ENCODE measurements at regions not wholly inside any gene's neighbourhood (a gene's known extent, or its start where the extent isn't known, plus 50 kb on each side); places are given as distances from the start of the nearest gene placed in this dataset.

DNA sequence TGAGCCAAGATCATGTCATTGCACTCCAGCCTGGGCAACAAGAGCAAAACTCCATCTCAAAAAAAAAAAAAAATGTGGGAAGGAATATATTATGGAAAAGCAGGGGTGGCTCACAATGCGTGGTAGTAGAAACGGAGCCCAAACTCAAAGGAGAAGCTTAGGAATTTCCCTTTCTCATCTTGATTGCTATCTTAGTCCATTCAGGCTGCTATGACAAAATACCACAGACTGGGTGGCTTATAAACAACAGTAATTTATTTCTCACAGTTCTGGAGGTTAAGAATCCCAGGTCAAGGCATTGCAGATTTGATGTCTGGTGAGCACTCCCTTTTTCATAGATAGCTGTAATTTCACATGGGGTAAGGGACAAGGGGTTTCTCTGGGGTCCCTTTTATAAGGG lies 153.8 kb upstream of the KRR1 start:
- H3K4me1 ChIP-seq (ENCODE audit: insufficient read depth), result 0 out of 2 replicates have a peak, but pooled peaks cover 7% of the 10 kb centered on the region
- H3K27ac ChIP-seq (ENCODE audit: low read depth), result no peak overlapping the region
- Mint-ChIP-seq H3K9me3 (no peaks in the 10 kb centered on the region), H3K4me1 (peaks cover 15% of the 10 kb centered on the region), H3K4me3 (no peak overlapping the region), H3K36me3 (ENCODE audit: low read depth) (no peaks in the 10 kb centered on the region), H3K27me3 (ENCODE audit: insufficient read depth, low read depth, poor library complexity) (peaks cover 1% of the 10 kb centered on the region), H3K27ac (no peak overlapping the region)
- no peaks in the 10 kb centered on the region for H4K20me1 ChIP-seq (replicated peaks; ENCODE audit: insufficient read depth)
- no peaks in the 10 kb centered on the region for H3F3A ChIP-seq (replicated peaks; ENCODE audit: low read depth)
- H3K4me2 ChIP-seq, result no peak overlapping the region
- H3K4me3 ChIP-seq, result no peak overlapping the region
- no peaks in the 10 kb centered on the region for H3K27me3 ChIP-seq (ENCODE audit: insufficient read depth)
- peak overlapping the region; percentile 40; the same call in 1 of the 2 replicates for H2AFZ ChIP-seq
- DNase-seq (ENCODE audit: low spot score), result no peak
- ATAC-seq, result no peak
- H3K79me2 ChIP-seq (replicated peaks; ENCODE audit: insufficient read depth), result no peaks in the 10 kb centered on the region
- no peak for TF ChIP-seq JUNB (IDR thresholded peaks at IDR 0.05; ENCODE audit: unreplicated experiment)
- no peaks in the 10 kb centered on the region for H3K36me3 ChIP-seq (ENCODE audit: insufficient read depth)
- H3K9me2 ChIP-seq (ENCODE audit: insufficient read depth), result 0 out of 2 replicates have a peak, but pooled peaks cover 3% of the 10 kb centered on the region

DNA sequence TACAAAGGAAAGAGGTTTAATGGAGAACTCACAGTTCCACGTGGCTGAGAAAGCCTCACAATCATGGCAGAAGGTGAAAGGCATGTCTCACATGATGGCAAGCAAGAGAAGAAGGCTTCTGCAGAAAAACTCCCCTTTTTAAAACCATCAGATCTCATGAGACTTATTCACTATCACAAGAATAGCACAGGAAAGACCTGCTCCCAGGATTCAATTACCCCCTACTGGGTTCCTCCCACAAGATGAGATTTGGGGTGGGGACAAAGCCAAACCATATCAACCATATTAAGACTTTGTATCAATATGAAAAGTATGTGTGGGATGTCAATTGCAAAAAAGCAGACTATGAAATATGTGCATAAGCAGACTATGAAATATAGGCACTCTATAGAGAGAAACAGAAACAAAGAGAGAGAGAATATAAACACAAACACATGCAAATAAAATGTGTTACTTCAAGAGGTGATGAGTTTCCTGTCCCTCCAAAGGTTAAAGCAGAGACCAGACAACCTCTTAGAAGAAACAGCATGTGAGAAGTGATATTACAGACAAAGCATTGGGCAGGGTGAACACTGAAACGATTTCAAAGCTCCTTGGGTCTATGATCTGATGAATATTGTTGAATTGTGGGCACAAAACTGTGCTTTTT lies 151.2 kb upstream of the KRR1 start:
- Histone ChIP-seq H2AFZ (no peak overlapping the region), H3K4me2 (no peak overlapping the region), H3K36me3 (ENCODE audit: insufficient read depth) (no peaks in the 10 kb centered on the region), H3K4me1 (ENCODE audit: insufficient read depth) (0 out of 2 replicates have a peak, but pooled peaks cover 7% of the 10 kb centered on the region), H3K79me2 (replicated peaks; ENCODE audit: insufficient read depth) (no peaks in the 10 kb centered on the region), H3K4me3 (no peak overlapping the region), H4K20me1 (replicated peaks; ENCODE audit: insufficient read depth) (no peaks in the 10 kb centered on the region), H3K27me3 (ENCODE audit: insufficient read depth) (no peaks in the 10 kb centered on the region), H3K27ac (ENCODE audit: low read depth) (no peak overlapping the region), H3F3A (replicated peaks; ENCODE audit: low read depth) (no peaks in the 10 kb centered on the region), H3K9me2 (ENCODE audit: insufficient read depth) (0 out of 2 replicates have a peak, but pooled peaks cover 3% of the 10 kb centered on the region)
- DNase-seq (ENCODE audit: low spot score) (no peak), ATAC-seq (no peak)
- H3K27ac Mint-ChIP-seq, result no peak overlapping the region
- TF ChIP-seq JUNB (IDR thresholded peaks at IDR 0.05; ENCODE audit: unreplicated experiment), result no peak
- TF ChIP-seq, protein P1, sequence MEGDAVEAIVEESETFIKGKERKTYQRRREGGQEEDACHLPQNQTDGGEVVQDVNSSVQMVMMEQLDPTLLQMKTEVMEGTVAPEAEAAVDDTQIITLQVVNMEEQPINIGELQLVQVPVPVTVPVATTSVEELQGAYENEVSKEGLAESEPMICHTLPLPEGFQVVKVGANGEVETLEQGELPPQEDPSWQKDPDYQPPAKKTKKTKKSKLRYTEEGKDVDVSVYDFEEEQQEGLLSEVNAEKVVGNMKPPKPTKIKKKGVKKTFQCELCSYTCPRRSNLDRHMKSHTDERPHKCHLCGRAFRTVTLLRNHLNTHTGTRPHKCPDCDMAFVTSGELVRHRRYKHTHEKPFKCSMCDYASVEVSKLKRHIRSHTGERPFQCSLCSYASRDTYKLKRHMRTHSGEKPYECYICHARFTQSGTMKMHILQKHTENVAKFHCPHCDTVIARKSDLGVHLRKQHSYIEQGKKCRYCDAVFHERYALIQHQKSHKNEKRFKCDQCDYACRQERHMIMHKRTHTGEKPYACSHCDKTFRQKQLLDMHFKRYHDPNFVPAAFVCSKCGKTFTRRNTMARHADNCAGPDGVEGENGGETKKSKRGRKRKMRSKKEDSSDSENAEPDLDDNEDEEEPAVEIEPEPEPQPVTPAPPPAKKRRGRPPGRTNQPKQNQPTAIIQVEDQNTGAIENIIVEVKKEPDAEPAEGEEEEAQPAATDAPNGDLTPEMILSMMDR (conservative IDR thresholded peaks at IDR 0.05; ENCODE audit: low read depth in 2 of 2), result no peak
- no peak for TF ChIP-seq POLR2AphosphoS5 (IDR thresholded peaks at IDR 0.05; ENCODE audit: low read depth)
- no peak for TF ChIP-seq NANOG (IDR thresholded peaks at IDR 0.05; ENCODE audit: borderline replicate concordance)
- no peak for TF ChIP-seq CREB1 (CRISPR knock-in tag; IDR thresholded peaks at IDR 0.05; ENCODE audit: low read depth)
- TF ChIP-seq STAT1 (IDR thresholded peaks at IDR 0.05; ENCODE audit: unreplicated experiment), result no peak
- TF ChIP-seq, protein P2, sequence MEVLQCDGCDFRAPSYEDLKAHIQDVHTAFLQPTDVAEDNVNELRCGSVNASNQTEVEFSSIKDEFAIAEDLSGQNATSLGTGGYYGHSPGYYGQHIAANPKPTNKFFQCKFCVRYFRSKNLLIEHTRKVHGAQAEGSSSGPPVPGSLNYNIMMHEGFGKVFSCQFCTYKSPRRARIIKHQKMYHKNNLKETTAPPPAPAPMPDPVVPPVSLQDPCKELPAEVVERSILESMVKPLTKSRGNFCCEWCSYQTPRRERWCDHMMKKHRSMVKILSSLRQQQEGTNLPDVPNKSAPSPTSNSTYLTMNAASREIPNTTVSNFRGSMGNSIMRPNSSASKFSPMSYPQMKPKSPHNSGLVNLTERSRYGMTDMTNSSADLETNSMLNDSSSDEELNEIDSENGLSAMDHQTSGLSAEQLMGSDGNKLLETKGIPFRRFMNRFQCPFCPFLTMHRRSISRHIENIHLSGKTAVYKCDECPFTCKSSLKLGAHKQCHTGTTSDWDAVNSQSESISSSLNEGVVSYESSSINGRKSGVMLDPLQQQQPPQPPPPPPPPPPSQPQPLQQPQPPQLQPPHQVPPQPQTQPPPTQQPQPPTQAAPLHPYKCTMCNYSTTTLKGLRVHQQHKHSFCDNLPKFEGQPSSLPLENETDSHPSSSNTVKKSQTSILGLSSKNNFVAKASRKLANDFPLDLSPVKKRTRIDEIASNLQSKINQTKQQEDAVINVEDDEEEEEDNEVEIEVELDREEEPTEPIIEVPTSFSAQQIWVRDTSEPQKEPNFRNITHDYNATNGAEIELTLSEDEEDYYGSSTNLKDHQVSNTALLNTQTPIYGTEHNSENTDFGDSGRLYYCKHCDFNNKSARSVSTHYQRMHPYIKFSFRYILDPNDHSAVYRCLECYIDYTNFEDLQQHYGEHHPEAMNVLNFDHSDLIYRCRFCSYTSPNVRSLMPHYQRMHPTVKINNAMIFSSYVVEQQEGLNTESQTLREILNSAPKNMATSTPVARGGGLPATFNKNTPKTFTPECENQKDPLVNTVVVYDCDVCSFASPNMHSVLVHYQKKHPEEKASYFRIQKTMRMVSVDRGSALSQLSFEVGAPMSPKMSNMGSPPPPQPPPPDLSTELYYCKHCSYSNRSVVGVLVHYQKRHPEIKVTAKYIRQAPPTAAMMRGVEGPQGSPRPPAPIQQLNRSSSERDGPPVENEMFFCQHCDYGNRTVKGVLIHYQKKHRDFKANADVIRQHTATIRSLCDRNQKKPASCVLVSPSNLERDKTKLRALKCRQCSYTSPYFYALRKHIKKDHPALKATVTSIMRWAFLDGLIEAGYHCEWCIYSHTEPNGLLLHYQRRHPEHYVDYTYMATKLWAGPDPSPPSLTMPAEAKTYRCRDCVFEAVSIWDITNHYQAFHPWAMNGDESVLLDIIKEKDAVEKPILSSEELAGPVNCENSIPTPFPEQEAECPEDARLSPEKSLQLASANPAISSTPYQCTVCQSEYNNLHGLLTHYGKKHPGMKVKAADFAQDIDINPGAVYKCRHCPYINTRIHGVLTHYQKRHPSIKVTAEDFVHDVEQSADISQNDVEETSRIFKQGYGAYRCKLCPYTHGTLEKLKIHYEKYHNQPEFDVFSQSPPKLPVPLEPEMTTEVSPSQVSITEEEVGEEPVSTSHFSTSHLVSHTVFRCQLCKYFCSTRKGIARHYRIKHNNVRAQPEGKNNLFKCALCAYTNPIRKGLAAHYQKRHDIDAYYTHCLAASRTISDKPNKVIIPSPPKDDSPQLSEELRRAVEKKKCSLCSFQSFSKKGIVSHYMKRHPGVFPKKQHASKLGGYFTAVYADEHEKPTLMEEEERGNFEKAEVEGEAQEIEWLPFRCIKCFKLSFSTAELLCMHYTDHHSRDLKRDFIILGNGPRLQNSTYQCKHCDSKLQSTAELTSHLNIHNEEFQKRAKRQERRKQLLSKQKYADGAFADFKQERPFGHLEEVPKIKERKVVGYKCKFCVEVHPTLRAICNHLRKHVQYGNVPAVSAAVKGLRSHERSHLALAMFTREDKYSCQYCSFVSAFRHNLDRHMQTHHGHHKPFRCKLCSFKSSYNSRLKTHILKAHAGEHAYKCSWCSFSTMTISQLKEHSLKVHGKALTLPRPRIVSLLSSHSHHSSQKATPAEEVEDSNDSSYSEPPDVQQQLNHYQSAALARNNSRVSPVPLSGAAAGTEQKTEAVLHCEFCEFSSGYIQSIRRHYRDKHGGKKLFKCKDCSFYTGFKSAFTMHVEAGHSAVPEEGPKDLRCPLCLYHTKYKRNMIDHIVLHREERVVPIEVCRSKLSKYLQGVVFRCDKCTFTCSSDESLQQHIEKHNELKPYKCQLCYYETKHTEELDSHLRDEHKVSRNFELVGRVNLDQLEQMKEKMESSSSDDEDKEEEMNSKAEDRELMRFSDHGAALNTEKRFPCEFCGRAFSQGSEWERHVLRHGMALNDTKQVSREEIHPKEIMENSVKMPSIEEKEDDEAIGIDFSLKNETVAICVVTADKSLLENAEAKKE (CRISPR knock-in tag; IDR thresholded peaks at IDR 0.05), result no peak
- TF ChIP-seq, protein P3, sequence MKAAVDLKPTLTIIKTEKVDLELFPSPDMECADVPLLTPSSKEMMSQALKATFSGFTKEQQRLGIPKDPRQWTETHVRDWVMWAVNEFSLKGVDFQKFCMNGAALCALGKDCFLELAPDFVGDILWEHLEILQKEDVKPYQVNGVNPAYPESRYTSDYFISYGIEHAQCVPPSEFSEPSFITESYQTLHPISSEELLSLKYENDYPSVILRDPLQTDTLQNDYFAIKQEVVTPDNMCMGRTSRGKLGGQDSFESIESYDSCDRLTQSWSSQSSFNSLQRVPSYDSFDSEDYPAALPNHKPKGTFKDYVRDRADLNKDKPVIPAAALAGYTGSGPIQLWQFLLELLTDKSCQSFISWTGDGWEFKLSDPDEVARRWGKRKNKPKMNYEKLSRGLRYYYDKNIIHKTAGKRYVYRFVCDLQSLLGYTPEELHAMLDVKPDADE (IDR thresholded peaks at IDR 0.05), result no peak
- no peak for TF ChIP-seq ZNF114 (CRISPR knock-in tag; IDR thresholded peaks at IDR 0.05)
- no peak overlapping the region for H3K4me3 Mint-ChIP-seq
- no peaks in the 10 kb centered on the region for H3K9me3 Mint-ChIP-seq
- H3K27me3 Mint-ChIP-seq (ENCODE audit: insufficient read depth, low read depth, poor library complexity), result peaks cover 3% of the 10 kb centered on the region
- H3K36me3 Mint-ChIP-seq (ENCODE audit: low read depth), result no peaks in the 10 kb centered on the region
- peaks cover 16% of the 10 kb centered on the region for H3K4me1 Mint-ChIP-seq

All from GM23338 (cell line).